GM13977 (cell line): ENCODE measurements at regions not wholly inside any gene's neighbourhood (a gene's known extent, or its start where the extent isn't known, plus 50 kb on each side); places are given as distances from the start of the nearest gene placed in this dataset.

Source experiments
- DNase-seq: peaks from one replicate; pipeline ENCODE4 v3.0.0; 2012; ENCODE audit warnings: low spot score
- CTCF ChIP-seq: IDR thresholded peaks from 2 replicates; pipeline ENCODE4 v1.5.1; 2012; ENCODE audit warnings: mild to moderate bottlenecking, control low read depth; ENCODE audit not compliant: insufficient read depth; ENCODE audit errors: extremely low read depth, missing control alignments
- in situ Hi-C: fragments of 300-500 bp; cut with MboI; formaldehyde crosslinking; loops from one replicate; pipeline ENCODE4 v1.12.0; 2022; ENCODE audit warnings: low sequenced_read_pairs, low pct_unique_long_range_greater_than_20kb, mixed read lengths, inconsistent platforms; ENCODE audit not compliant: unreplicated experiment

- in situ Hi-C loops = no loop called here
- no peak for TF ChIP-seq CTCF
- no peak for DNase-seq
Measured at GRCh38 chr21:20572582-20572981, 425.6 kb upstream of the NCAM2 start.

- TF ChIP-seq CTCF = no peak
- DNase-seq = no peak
Measured at GRCh38 chr21:20581361-20581760, 416.8 kb upstream of the NCAM2 start.

GRCh38 chr21:20591284-20591683 is 406.9 kb upstream of the NCAM2 start:
- in situ Hi-C loops = no loop called here
- no peak for DNase-seq
- TF ChIP-seq CTCF = no peak

More at GRCh38 chr21:20581361-20581760, 416.8 kb upstream of the NCAM2 start:
- in situ Hi-C loops = no loop called here

GRCh38 chr21:20592463-20592862 is 405.7 kb upstream of the NCAM2 start:
- in situ Hi-C loops = no loop called here
- DNase-seq = no peak
- TF ChIP-seq CTCF = no peak

GRCh38 chr21:20603236-20603635 is 395.0 kb upstream of the NCAM2 start:
- in situ Hi-C loops = no loop called here
- no peak for TF ChIP-seq CTCF
- DNase-seq = no peak

GRCh38 chr21:20611008-20611407 is 387.2 kb upstream of the NCAM2 start:
- no peak for TF ChIP-seq CTCF
- in situ Hi-C loops = no loop called here
- DNase-seq = no peak

GRCh38 chr21:20613654-20614053 is 384.6 kb upstream of the NCAM2 start:
- in situ Hi-C loops = no loop called here
- DNase-seq = no peak

More at GRCh38 chr21:20613654-20614053, 384.6 kb upstream of the NCAM2 start:
- TF ChIP-seq CTCF = no peak
